GM18519 (cell line): ENCODE measurements at regions not wholly inside any gene's neighbourhood (a gene's known extent, or its start where the extent isn't known, plus 50 kb on each side); places are given as distances from the start of the nearest gene placed in this dataset.
"Not testable (repeated sequence)": the region's sequence is repeated elsewhere in the genome, so short reads cannot be mapped to it uniquely, and the experiment has no call there.

ENCODE experiments used
- ATAC-seq: cut with Tn5 transposase; IDR thresholded peaks from one replicate; pipeline ENCODE4 v1.9.1; 2021; ENCODE audit warnings: mild to moderate bottlenecking, moderate library complexity; ENCODE audit not compliant: unreplicated experiment, low FRiP score

- ATAC-seq: no peak
These were observed 371.8 kb upstream of the GCFC2 start for GRCh38 chr2:76082509-76082908.

GRCh38 chr2:76080154-76080553 lies 369.4 kb upstream of the GCFC2 start:
- ATAC-seq: no peak

GRCh38 chr2:76075126-76075525 lies 364.4 kb upstream of the GCFC2 start:
- ATAC-seq: no peak

- ATAC-seq: no peak
These were observed 363.4 kb upstream of the GCFC2 start for GRCh38 chr2:76073992-76074604.

DNA sequence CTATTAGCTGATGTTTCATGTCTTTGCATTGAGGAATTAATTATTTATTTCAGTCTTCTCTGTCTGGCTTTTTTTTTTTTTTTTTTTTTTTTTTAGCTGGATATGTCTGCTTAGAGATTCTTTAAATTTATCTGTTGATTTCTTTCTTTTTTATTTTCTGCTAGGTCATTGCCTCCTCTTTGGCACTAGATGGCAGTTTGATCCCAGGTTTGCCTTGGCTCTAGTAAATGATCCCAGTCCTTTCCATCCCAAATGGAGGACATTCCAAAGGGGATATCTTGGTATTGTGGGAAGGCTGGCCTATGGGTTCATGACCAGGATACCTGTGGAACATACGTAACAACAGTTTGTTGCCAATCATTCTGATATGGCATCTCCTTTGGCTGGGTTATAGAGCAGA lies 339.5 kb upstream of the GCFC2 start:
- no peak for ATAC-seq

DNA sequence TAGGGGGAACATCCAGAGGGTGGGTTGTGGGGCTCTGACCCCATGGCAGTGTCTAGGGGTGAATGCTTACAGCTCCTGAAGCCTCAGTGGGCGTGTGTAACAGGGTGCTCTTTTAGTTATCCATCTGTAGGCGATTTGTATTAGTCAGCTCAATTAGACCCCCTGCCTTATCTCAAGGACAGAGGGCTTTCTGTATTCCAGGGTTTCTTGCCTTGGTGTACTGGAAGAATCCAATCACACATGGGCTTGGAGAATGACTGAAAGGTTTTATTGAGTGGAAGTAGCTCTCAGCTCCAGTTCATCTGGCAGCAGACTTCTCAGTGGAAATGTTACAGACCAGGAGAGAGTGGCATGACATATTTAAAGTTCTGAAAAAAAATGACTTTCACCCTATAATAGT lies 334.0 kb upstream of the GCFC2 start:
- ATAC-seq: no peak

DNA sequence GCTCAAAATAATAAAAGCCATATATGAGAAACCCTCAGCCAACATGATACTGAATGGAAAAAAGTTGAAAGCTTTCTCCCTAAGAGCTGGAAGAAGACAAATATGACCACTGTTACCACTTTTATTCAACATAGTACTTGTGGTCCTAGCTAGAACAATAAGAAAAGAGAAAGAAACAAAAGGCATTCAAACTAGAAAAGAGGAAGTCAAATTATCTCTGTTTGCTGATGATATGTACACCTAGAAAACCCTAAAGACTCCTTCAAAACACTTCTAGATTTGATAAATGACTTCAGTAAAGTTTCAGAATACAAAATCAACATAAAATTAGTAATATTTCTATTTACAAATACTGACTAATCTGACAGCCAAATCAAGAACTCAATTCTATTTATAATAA lies 328.8 kb upstream of the GCFC2 start:
- no peak for ATAC-seq

DNA sequence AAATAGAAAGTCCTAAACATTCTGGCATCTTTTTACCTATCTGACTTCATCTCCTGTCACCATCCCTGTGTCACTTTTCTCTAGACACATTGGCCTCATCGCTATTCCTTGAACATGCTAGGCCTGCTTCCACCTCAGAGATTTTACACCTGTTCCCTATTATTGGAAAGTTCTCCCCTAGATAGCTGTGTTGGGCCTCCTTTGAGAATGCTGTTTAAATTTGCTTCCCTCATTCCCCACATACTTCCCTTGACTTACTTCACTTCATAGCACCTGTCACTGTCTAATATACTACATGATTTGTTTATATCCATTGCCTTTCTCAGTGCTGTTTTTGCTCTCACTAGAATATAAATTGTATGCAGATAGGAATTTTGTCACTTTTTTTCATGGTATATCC lies 317.0 kb upstream of the GCFC2 start:
- ATAC-seq: no peak

DNA sequence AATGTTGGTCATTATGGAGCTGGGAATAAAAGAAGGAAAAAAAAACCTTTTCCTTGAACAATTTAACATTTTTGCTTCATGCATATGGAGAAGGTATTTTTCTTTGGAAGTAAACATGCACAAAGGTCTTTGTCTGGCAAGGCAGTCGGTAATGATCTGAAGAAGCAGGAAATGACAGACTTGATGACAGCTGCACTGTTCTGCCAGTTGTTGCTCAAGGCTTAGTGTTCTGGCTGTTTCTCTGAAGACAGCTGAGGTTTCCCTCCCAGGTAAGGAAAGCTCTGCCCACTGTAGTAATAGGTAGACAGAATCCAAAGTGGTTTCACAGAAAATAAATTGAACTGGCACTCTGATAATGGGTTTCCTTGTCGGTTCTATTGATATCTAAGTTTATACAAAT lies 308.4 kb upstream of the GCFC2 start:
- no peak for ATAC-seq

DNA sequence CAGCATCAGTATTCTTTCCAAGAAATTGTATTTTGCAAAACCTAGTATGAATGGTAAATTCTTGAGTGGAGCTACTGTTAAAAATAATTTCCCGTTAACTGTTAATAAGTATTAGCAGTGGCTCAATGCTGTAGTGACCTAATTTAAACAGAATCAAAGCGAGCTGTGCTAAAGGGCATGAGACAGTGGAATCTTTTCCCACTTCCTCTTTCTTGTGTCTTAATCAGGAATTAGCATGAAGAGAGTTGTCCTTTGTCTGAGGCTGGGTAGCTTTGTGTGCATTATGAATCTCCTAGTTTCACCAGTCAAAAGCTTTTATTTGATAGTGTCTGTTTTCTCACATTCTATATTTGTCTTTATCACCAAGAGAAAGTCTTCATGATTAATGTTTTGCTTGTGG lies 298.8 kb upstream of the GCFC2 start:
- no peak for ATAC-seq

- ATAC-seq: peak; percentile 86
These were observed 297.4 kb upstream of the GCFC2 start for GRCh38 chr2:76008001-76008702.

- ATAC-seq: no peak
These were observed 289.7 kb upstream of the GCFC2 start for GRCh38 chr2:76000425-76000824.

- ATAC-seq: no peak
These were observed 287.7 kb upstream of the GCFC2 start for GRCh38 chr2:75998451-75998850.

DNA sequence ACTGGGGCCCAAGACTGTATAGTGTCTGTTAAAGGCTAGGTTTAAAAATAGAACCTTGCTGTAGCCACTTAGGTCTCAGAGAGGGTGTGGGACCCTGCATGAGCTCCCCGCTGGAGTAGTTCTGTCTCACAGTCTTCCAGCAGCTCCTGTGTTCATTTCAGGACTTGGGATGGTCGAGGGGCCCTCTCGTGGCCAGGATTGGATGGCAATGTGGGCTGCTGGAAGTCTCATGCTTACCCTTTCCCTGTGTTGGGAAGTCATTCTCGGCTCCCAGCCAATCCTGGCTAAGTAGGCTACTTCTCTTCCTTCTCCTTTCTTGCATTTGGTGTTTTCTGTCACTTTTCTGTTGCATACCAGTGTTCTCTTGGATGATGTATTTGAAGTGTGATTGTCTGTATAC lies 284.0 kb upstream of the GCFC2 start:
- no peak for ATAC-seq

DNA sequence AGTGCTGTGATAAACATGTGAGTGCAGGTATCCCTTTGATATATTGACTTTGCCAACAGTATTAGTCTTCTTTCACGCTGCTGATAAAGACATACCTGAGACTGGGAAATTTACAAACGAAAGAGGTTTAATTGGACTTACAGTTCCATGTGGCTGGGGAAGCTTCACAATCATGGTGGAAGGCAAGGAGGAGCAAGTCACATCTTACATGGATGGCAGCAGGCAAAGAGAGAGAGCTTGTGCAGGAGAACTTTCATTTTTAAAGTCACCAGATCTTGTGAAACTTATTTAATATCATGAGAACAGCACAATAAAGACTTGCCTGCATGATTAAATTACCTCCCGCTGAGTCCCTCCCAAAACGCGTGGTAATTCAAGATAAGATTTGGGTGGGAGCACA lies 277.9 kb upstream of the GCFC2 start:
- ATAC-seq: not testable (repeated sequence)

DNA sequence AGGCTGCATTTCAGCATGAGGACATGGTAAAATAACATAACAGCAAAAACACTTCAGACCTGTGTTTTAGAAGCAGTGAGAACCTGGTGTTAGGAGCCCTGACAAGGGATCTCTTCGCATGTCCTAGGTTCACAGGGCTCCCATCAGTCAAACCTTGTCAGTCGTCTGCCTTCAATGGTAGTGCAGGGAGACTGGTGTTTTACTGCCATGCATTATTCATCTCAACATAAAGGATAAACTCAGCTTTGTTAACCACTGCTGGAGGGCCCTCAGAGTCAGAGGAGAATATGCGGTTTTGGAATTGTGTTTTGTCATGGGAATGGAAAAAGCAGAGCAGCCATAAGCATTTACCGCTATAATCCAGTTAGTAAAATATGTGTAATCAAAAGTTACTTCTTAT lies 275.9 kb upstream of the GCFC2 start:
- ATAC-seq: no peak

DNA sequence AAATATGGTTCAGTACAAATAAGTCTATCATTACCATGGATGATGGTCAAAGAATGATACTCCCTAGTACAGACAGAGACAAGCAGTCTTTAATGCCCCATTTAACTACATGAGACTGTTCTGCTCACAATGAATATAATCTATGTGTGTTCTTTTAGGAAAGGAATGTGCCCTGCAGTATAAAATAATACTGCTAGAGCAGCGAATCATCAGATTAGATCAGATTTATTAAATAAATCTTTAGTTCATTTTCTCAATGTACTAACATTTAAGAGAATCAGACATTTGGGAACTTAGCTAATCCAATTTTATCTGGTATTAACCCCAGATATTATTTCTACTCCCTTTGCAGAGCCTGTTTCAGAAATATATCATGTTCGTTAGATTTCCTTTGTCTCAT lies 272.0 kb upstream of the GCFC2 start:
- no peak for ATAC-seq

DNA sequence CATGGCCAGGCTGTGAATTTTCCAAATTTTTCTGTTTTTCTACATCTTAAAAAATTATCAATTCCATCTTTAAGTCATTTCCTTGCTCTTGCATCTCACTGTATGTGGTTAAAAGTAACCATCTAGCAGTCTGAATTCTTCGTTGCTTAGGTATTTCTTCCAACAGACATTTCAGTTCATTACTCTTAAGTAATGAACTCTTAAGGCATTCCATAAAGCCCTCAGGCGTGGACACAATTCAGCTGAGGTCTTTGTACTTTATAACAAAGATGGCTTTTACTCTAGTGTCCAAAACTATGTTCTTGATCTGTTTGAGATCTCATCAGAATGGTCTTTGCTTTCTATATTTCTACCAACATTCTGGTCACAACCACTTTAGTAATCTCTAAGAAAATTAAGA lies 253.9 kb upstream of the GCFC2 start:
- ATAC-seq: no peak

- ATAC-seq: no peak
These were observed 249.8 kb upstream of the GCFC2 start for GRCh38 chr2:75960472-75961009.

- no peak for ATAC-seq
These were observed 249.2 kb upstream of the GCFC2 start for GRCh38 chr2:75959724-75960471.

- ATAC-seq: no peak
These were observed 244.0 kb upstream of the GCFC2 start for GRCh38 chr2:75954761-75955160.

DNA sequence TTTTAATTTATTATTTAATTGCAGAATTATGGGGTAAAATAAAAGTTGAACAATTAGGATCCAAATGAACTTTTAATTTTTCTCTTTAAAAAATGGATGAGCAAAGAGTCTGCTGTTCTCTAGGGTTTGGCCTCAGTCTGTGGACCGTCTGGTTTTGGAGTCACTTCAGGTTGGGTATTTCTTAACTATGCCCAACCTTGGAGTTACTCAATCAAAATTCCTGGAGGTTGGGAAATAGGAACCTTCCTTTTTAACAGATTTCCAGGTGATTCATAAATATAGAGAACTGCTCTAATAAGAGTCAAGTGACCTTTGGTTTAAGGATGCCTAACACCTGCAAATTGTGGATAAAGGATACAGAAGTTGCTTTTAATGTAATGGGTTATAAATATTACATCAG lies 241.5 kb upstream of the GCFC2 start:
- ATAC-seq: no peak
